HT-29 (cell line): ENCODE measurements at regions not wholly inside any gene's neighbourhood (a gene's known extent, or its start where the extent isn't known, plus 50 kb on each side); places are given as distances from the start of the nearest gene placed in this dataset.
A peak's percentile ranks its signal among the peaks of the same experiment; 100 is the strongest.

Experiments
- DNase-seq: peaks from one replicate; pipeline ENCODE4 v3.0.0-alpha.2; 2015; ENCODE audit warnings: low spot score

- DNase-seq = no peak
Observed at GRCh38 chr6:14693301-14694192, 552.3 kb upstream of the JARID2 start.

- no peak for DNase-seq
Observed at GRCh38 chr6:14694308-14694707, 551.6 kb upstream of the JARID2 start.

GRCh38 chr6:14695579-14695978 is 550.3 kb upstream of the JARID2 start:
- no peak for DNase-seq

GRCh38 chr6:14696367-14696766 is 549.5 kb upstream of the JARID2 start:
- no peak for DNase-seq

- no peak for DNase-seq
Observed at GRCh38 chr6:14697427-14697826, 548.4 kb upstream of the JARID2 start.

- no peak for DNase-seq
Observed at GRCh38 chr6:14699803-14700601, 545.9 kb upstream of the JARID2 start.

- no peak for DNase-seq
Observed at GRCh38 chr6:14701946-14702345, 543.9 kb upstream of the JARID2 start.

GRCh38 chr6:14702678-14703077 is 543.2 kb upstream of the JARID2 start:
- no peak for DNase-seq

GRCh38 chr6:14703586-14703985 is 542.3 kb upstream of the JARID2 start:
- no peak for DNase-seq

- DNase-seq = no peak
Observed at GRCh38 chr6:14704383-14705271, 541.2 kb upstream of the JARID2 start.

GRCh38 chr6:14705841-14706377 is 540.0 kb upstream of the JARID2 start:
- DNase-seq = no peak

- no peak for DNase-seq
Observed at GRCh38 chr6:14706378-14706929, 539.4 kb upstream of the JARID2 start.

- no peak for DNase-seq
Observed at GRCh38 chr6:14707276-14707675, 538.6 kb upstream of the JARID2 start.

GRCh38 chr6:14707971-14708465 is 537.9 kb upstream of the JARID2 start:
- DNase-seq = no peak

- DNase-seq = no peak
Observed at GRCh38 chr6:14709066-14709670, 536.7 kb upstream of the JARID2 start.

- DNase-seq = no peak
Observed at GRCh38 chr6:14709900-14710299, 536.0 kb upstream of the JARID2 start.

GRCh38 chr6:14710421-14710820 is 535.4 kb upstream of the JARID2 start:
- DNase-seq = no peak

- peak; percentile 48 for DNase-seq
Observed at GRCh38 chr6:14711056-14711703, 534.7 kb upstream of the JARID2 start.

- no peak for DNase-seq
Observed at GRCh38 chr6:14711704-14712379, 534.0 kb upstream of the JARID2 start.
